Transverse colon (tissue), 4 donors: ENCODE measurements at regions not wholly inside any gene's neighbourhood (a gene's known extent, or its start where the extent isn't known, plus 50 kb on each side); places are given as distances from the start of the nearest gene placed in this dataset.
A peak's percentile ranks its signal among the peaks of the same experiment; 100 is the strongest.

Source experiments
- DNase-seq: peaks from one replicate; pipeline ENCODE4 v3.0.0-alpha.2; 2019
- H3K27ac ChIP-seq, 4 donors: fragments of 200-600 bp; sonication (generic); 2 replicates each; pipeline ENCODE4 v1.5.1; 2016 to 2018; ENCODE audit warnings: inconsistent platforms in 4 of 4
- H3K27me3 ChIP-seq: fragments of 200-600 bp; sonication (generic); 2 replicates; pipeline ENCODE4 v1.5.1; 2017; ENCODE audit warnings: inconsistent platforms
- H3K36me3 ChIP-seq, 4 donors: fragments of 200-600 bp; sonication (generic); 2 replicates each; pipeline ENCODE4 v1.5.1; 2017 to 2019; ENCODE audit warnings: inconsistent platforms in 4 of 4
- H3K4me1 ChIP-seq, 4 donors: fragments of 200-600 bp; sonication (generic); 2 replicates each; pipeline ENCODE4 v1.5.1; 2017 to 2020; ENCODE audit warnings: inconsistent platforms in 4 of 4
- H3K4me3 ChIP-seq, 4 donors: fragments of 200-600 bp; sonication (generic); 1 replicate in 1 of 4; 2 replicates in 3 of 4; pipeline versions ENCODE4 v1.5.1 to v1.6.1; 2017 to 2019; ENCODE audit warnings: inconsistent platforms in 4 of 4
- H3K9me3 ChIP-seq, 2 donors: fragments of 200-600 bp; sonication (generic); 2 replicates each; pipeline ENCODE4 v1.5.1; 2017 to 2019; ENCODE audit warnings: inconsistent platforms in 2 of 2
- CTCF ChIP-seq, 5 experiments: fragments of 200-600 bp in 3 of 5; fragments of 450-650 bp in 2 of 5; sonication (generic) in 3 of 5; IDR thresholded peaks; 1 replicate in 2 of 5; 2 replicates in 3 of 5; pipeline ENCODE4 v1.5.1; 2016 to 2017; ENCODE audit warnings: antibody characterized with exemption in 5 of 5, inconsistent platforms in 3 of 5, mild to moderate bottlenecking in 2 of 5, moderate library complexity in 1 of 5
- EP300 ChIP-seq: sonication (generic); formaldehyde crosslinking; IDR thresholded peaks from one replicate; pipeline ENCODE4 v1.6.1; 2017; ENCODE audit warnings: antibody characterized with exemption, low read depth
- POLR2A ChIP-seq: fragments of 450-650 bp; IDR thresholded peaks from one replicate; pipeline ENCODE4 v1.6.1; 2016; ENCODE audit warnings: antibody characterized with exemption, mild to moderate bottlenecking, moderate library complexity
- POLR2AphosphoS5 ChIP-seq, 3 donors: sonication (generic); formaldehyde crosslinking; IDR thresholded peaks; one replicate each; pipeline ENCODE4 v1.6.1; 2016; ENCODE audit warnings: antibody characterized with exemption in 3 of 3
- WGBS, 2 donors: methylation state at CpG; one replicate each; pipeline ENCODE4 v1.1.5; 2018; ENCODE audit warnings: low coverage in 1 of 2; 5-methylcytosine and 5-hydroxymethylcytosine counted together
- in situ Hi-C, 4 donors: fragments of 200-750 bp; cut with MboI; loops; one replicate each; pipeline versions ENCODE4 v1.15.0 to v1.15.1; 2017; ENCODE audit warnings: low sequenced_read_pairs in 3 of 4, low pct_ligation_motif_present in 1 of 4, low pct_unique_long_range_greater_than_20kb in 1 of 4
- intact Hi-C: fragments of 100-400 bp; cut with DNase I; formaldehyde crosslinking; loops from one replicate; pipeline ENCODE4 v1.15.1; 2023; ENCODE audit warnings: low total_unique reads

- no peak for TF ChIP-seq POLR2AphosphoS5 (IDR thresholded peaks at IDR 0.05)
- no peak for TF ChIP-seq POLR2A
- no peak for TF ChIP-seq CTCF (IDR thresholded peaks at IDR 0.05)
- TF ChIP-seq EP300, result no peak
- no peak for DNase-seq
- Histone ChIP-seq H3K27ac (peak overlapping the region in 1 of 4 donors; percentile 81), H3K4me1 (peaks cover 3 to 9% (median 7%) of the 10 kb centered on the region in 4 donors), H3K27me3 (no peaks in the 10 kb centered on the region), H3K36me3 (no peaks in the 10 kb centered on the region), H3K9me3 (no peaks in the 10 kb centered on the region), H3K4me3 (no peak overlapping the region)
- in situ Hi-C loops (no loop called here), intact Hi-C loops (loop anchor here (10.0 kb wide), 1 partner anchor 176 kb away; no protein-coding TSS in a partner anchor)
Observed at GRCh38 chr12:47378907-47379306, 299.1 kb upstream of the AMIGO2 start.

DNA sequence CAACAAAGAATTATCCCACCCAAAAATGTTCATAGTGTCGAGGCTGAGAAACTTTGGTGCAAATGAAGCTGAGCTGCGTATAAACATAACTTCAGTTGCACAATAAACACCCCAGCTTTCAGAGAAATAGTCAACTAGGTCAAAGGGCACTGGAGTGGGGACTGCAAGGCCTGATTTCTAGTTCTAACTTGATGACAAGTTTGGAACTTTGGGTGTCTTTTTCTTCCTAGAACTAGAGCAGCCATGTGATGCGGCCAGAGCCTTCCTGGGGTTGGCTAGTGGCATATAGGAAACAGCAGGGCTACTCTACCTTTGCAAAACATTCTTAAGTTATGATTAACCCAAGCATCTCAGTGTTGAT is 298.4 kb upstream of the AMIGO2 start:
- no peaks in the 10 kb centered on the region for H3K9me3 ChIP-seq
- in situ Hi-C loops (no loop called here), intact Hi-C loops (loop anchor here (10.0 kb wide), 1 partner anchor 177 kb away; no protein-coding TSS in a partner anchor)
- H3K36me3 ChIP-seq, result no peaks in the 10 kb centered on the region
- no peak overlapping the region for H3K4me3 ChIP-seq
- WGBS, 2 donors, result 78 to 79% methylated on average over 3 of the region's 3 CpGs
- DNase-seq, result no peak
- peaks cover 3 to 8% (median 6%) of the 10 kb centered on the region in 4 donors for H3K4me1 ChIP-seq
- no peaks in the 10 kb centered on the region for H3K27me3 ChIP-seq
- H3K27ac ChIP-seq, result peak overlapping the region; percentile 37 to 81 (median 76)
- no peak for TF ChIP-seq CTCF (IDR thresholded peaks at IDR 0.05)
- TF ChIP-seq POLR2AphosphoS5 (IDR thresholded peaks at IDR 0.05), result no peak
- TF ChIP-seq EP300, result no peak
- no peak for TF ChIP-seq POLR2A

DNA sequence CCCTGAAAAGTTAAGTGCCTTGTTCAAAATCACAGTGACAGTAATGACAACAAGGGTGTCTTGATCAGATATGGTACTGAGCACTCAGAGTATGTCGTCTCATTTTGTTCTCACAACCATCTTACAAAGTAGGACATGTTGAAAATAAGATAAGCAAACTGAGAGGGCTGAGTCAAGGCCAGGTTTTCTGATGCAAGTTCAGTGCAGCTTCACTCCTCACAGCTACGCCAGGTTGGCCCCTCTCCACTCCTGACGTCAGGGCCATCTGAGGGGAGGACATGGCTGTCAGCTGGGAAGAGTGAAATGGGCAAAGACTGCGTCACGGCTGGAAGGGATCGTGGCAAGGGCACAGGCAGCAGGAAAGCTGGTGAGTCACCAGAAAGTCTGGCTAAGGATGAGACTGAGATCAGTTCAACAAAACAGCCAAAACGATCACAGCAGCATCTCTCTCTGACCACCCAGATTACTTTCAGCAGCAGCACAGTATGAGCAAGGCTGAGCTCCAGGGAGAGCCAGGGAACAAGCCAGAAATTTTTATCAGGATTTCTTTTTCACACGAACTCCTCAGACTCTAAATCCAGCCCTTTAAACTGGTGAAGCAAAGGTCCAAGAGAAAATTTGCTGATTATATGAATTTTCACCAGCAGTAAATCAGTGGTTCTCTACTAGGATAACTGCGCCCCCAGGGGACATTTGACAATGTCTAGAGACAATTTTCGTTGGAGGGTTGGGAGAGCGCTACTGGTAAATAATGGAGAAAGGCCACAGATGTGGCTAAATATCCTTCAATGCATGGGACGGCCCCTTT is 297.9 kb upstream of the AMIGO2 start:
- 67 to 74% methylated on average over 10 to 12 of the region's 12 CpGs for WGBS, 2 donors
- Histone ChIP-seq H3K36me3 (no peaks in the 10 kb centered on the region), H3K4me3 (no peak overlapping the region), H3K9me3 (no peaks in the 10 kb centered on the region), H3K4me1 (peaks cover 3 to 8% (median 6%) of the 10 kb centered on the region in 4 donors), H3K27ac (peak overlapping the region; percentile 37 to 81 (median 76)), H3K27me3 (no peaks in the 10 kb centered on the region)
- intact Hi-C loops, result loop anchor here (10.0 kb wide), 1 partner anchor 177 kb away; no protein-coding TSS in a partner anchor
- peak; percentile 86 for DNase-seq
- in situ Hi-C loops, result no loop called here
- TF ChIP-seq POLR2A, result no peak
- TF ChIP-seq CTCF (IDR thresholded peaks at IDR 0.05), result no peak
- peak; percentile 91 for TF ChIP-seq EP300
- TF ChIP-seq POLR2AphosphoS5 (IDR thresholded peaks at IDR 0.05), result peak; percentile 50 to 88 (median 87)

DNA sequence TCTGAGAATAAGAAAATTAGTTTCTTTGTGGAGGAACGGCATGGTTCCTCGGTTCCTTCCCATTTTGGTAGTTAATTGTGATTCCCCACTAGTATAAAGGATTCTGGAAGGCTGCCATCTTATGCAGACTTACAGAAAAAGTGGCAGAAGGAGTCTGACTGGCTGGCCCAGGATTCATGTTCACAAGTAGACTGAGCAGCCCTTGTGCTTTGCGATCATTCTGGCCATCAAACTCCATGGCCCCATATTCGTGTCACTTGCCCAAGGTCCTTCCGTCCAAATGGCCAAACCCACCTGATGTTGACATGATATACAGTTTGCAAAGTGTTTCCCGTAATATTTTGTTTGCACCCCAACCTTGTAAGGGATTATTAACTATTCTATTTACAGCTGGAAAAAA is 297.2 kb upstream of the AMIGO2 start:
- Histone ChIP-seq H3K27me3 (no peaks in the 10 kb centered on the region), H3K36me3 (no peaks in the 10 kb centered on the region), H3K4me1 (peaks cover 3 to 8% (median 6%) of the 10 kb centered on the region in 4 donors), H3K27ac (peak overlapping the region; percentile 37 to 81 (median 76)), H3K9me3 (no peaks in the 10 kb centered on the region), H3K4me3 (no peak overlapping the region)
- in situ Hi-C loops, result no loop called here
- no peak for DNase-seq
- WGBS, 2 donors, result 80 to 96% methylated on average over 1 to 6 of the region's 6 CpGs
- intact Hi-C loops, result loop anchor here (10.0 kb wide), 1 partner anchor 178 kb away; no protein-coding TSS in a partner anchor
- TF ChIP-seq CTCF (IDR thresholded peaks at IDR 0.05), result no peak
- no peak for TF ChIP-seq EP300
- no peak for TF ChIP-seq POLR2AphosphoS5 (IDR thresholded peaks at IDR 0.05)
